CD4-positive, alpha-beta T cell treated with Interleukin-17A for 4 hours (primary cell): ENCODE measurements at regions not wholly inside any gene's neighbourhood (a gene's known extent, or its start where the extent isn't known, plus 50 kb on each side); places are given as distances from the start of the nearest gene placed in this dataset.
"Not testable (repeated sequence)": the region's sequence is repeated elsewhere in the genome, so short reads cannot be mapped to it uniquely, and the experiment has no call there.

ENCODE experiments used
- DNase-seq: peaks from one replicate; pipeline ENCODE4 v3.0.0-alpha.2; 2020; ENCODE audit warnings: mixed read lengths

GRCh38 chr16:75929046-75929445 is 202.8 kb upstream of the CPHXL start:
- no peak for DNase-seq

- DNase-seq = no peak
Measured at GRCh38 chr16:75931043-75931442, 204.8 kb upstream of the CPHXL start.

DNA sequence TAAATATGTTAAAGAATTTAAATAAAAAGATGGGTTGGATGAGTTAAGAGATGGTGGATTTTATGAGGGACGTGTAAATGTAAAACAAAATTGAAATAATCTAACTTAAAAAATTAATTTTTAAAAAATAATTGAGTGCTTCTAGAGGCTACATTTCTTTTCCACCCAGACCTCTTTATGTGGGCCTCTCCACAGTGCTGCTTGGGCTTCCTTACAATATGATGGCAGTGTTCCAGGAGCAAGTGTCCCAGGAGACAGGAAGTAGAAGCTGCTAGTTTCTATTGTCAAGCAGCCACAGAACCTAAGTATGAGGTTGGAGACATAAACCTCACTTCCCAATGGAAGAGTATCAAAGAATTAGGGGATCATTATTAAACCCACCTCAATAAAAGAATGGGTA is 205.7 kb upstream of the CPHXL start:
- DNase-seq = no peak

- DNase-seq = no peak
Measured at GRCh38 chr16:75938818-75939217, 212.5 kb upstream of the CPHXL start.

DNA sequence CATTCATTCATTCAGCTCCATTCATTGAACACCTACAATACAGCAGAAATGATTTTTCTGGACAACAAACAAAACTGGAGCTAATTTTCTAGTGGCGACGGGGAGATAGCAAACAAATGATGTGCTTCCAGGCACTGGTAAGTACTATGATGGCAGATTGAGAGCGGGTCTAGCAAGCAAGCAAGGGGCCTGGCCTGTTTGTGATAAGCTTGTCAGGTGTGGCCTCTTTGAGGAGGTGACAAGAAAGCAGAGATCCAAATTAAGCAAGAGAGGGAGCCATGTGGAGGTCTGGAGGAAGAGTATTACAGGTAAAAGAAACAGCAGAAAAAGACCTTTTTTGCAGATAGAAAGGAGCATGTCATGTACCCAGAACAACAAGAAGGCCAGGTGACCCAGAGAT is 216.1 kb upstream of the CPHXL start:
- no peak for DNase-seq

GRCh38 chr16:75942936-75943335 is 216.6 kb upstream of the CPHXL start:
- DNase-seq = no peak

DNA sequence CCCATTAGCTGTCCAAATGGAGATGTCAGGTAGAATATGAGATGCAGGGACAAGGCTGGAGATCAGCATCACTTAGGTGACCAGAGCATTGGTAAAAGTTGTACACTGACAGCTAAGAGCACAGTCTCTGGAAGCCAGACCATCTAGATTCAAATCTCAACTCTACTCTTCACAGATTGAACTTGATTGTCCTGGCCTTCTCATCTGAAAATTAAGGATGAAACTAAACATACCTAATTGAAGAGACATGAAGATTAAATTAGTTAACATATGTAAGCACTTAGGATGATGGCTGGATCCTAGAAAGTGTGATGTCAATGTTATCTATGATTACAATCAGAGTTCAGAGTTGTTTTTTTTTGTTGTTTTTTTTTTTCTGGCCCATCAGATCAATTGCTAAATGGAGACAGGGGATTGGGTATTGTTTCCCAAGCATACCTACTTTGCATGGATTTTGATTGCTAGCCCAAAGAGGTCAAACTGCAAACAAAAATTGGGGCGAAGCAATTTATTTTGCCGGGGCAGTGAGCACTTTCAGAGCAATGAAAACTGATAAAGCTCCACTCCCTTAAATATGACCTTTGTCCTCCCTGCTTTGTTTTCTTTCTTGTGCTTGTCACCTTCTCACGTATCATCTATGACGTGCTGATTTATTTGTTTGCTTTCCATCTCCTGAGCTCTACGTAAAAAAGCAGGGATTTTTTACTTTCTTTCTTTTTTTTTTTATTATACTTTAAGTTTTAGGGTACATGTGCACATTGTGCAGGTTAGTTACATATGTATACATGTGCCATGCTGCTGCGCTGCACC is 217.6 kb upstream of the CPHXL start:
- no peak for DNase-seq

DNA sequence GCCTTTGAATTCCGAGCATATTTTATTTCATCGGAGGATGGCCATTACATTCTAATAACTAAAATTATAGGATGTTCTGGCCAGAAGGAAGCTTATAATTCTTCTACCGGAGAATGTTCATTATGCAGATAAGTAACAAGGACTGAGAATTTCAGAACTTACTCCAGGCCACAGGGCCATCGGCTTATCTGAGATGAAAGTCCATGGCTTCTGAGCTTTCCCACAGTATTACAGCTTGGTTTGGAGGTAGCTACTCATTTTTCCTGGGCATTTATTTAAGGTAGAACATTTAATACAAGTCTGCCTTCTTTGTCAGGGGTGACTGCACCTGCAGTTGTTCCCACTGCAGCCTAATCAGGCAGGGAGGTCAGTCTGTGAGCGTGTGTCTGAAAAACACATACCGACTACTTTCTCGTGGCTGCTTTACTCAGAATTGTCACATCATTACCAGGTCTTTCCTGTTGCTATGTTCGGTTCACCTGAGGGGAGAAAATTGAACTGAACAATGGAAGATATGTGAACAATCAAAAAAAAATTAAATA is 219.7 kb upstream of the CPHXL start:
- no peak for DNase-seq

DNA sequence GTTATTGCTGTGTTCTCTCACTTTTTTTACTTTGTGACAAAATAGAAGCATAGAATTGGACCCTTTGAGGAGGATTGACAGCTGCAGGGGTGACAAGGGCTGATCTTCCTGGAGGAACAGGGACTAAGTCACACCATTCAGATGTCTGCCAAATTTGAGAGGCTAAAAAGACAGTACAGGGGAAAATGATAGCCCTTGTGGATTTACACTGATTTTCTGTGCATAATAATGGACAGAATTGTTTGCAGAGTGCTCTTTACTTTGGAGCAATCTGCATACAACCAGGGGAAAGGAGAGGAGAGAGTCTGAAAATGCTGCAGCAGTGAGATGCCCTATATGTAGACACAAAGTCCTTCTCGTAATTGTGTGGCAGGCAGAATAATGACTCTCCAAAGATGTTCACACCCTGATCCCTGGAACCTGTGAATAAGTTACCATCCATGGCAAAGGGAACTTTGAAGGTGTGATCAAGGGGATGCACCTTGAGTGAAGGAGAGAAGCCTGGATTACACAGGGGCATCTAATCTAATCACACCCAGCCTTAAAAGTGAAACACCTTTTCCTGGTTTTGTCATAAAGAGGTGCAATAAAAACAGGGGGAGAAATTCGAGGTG is 221.4 kb upstream of the CPHXL start:
- no peak for DNase-seq

DNA sequence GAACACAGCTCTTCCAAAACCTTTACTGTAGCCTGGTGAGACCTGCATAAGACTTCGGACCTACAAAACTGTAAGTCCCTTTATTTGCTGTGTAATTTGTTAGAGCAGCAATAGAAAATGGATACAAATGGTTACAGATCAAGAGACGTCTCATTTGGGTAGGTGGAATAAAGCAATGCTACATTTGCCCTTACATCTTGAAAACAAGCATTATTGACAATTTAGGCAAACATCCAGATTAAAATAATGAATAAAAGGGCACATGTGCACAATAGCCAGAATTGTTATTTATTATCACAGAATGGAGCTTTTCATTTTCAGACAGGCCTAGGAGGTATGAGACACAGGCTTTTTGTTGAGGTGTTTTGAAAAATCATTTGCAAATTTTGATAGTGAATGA is 222.2 kb upstream of the CPHXL start:
- DNase-seq = no peak

- no peak for DNase-seq
Measured at GRCh38 chr16:75948886-75949285, 222.6 kb upstream of the CPHXL start.

DNA sequence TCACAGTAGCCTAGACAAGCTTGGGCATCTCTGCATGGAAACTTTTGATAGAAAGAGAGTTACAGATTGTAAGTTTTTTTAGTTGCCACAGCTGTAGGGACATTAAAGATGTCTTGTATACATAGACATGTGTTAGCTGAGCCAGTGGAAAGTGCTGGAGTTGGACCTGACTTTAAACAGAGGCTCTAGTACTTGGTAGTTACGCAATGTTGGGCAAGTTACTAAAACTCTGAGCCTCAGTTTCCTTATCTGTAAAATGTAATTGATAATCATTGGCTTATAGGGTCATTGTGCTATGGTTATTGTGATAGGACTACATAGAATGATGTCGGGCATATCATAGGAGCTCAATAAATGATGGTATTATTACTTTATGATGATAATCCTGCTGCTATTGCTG is 225.8 kb upstream of the CPHXL start:
- no peak for DNase-seq

DNA sequence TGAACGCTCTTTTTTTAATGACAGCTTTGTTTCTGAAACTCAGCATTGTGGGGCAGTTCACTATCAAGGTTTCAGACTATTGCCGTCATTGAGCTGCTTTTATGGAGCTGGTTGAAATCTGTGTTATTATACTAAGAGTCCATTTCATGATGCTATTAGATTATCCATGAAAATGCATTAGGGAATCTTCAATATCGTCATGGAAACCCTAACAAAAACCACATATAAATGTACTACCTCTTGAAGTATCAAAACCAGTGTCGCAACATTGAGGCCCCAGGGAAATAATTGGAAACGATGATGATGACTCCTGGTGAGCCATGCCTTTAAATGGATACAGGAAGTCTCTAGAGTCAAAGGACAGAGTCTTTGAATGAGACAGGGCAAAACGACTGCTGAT is 231.6 kb upstream of the CPHXL start:
- no peak for DNase-seq

GRCh38 chr16:75965504-75966374 is 239.4 kb upstream of the CPHXL start:
- DNase-seq = no peak

DNA sequence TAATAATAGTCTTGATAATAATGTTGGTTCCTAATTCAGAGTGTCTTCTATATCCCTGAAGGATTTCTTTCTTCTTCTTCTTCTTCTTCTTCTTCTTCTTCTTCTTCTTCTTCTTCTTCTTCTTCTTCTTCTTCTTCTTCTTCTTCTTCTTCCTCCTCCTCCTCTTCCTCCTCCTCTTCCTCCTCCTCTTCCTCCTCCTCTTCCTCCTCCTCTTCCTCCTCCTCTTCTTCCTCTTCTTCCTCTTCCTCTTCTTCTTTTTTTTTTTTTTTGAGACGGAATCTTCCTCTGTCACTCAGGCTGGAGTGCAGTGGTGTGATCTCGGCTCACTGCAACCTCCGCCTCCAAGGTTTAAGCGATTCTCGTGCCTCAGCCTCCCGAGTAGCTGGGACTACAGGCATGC is 242.8 kb upstream of the CPHXL start:
- not testable (repeated sequence) for DNase-seq

GRCh38 chr16:75971334-75971733 is 245.0 kb upstream of the CPHXL start:
- no peak for DNase-seq

DNA sequence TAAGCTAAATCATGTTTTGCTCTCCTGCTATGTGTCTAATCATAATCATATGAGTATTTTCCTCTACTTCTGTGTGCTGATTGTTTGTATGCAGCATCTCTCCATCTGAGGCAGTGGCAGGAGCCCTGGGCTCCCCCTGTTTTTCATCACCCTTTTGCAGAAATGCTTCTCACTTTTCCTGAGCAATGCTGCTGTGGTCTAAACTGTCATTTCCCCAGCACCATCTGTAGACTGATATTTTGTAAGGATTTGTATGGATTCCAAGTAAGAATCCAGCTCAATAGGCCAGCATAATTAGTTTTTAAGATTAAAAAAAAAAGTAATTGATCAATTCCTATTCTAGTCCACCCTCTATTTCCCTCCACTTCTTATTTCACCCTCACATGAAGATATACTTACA is 257.0 kb upstream of the CPHXL start:
- DNase-seq = no peak

- DNase-seq = no peak
Measured at GRCh38 chr16:75983741-75984381, 257.6 kb upstream of the CPHXL start.

DNA sequence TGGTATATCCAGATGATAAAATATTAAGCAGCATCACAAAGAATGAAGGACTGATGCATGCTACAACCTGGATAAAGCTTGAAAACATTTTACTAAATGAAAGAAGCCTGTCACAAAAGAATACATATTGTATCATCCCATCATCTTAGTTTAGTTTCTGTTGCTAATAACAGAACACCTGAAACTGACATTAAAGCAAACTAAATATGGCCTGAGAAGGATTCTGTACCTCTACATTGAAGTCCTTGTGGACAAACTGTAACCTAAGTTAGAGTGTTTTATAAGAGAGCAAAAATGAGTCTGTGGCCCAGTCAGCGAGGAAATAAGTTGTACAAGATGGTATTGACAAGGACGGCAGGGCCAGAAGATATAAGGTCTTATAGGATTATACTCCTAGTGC is 261.0 kb upstream of the CPHXL start:
- DNase-seq = no peak

DNA sequence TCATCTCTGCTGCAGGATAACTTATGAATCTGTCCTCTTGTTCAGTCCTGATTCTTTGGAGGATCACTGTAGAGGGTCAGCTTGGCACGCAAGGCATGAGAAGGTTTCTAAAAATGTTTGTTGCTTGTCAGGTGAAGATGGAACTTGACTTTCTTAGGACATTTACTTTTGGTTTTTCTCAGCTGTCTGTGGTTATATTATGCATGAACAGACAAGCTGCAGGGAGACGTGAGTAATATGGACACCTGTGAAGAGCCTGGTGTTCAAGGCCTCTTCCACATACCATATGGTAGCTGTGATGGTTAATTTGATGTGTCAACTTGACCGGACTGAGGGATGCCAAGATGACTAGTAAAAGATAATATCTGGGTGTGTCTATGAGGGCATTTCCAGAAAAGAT is 270.2 kb upstream of the CPHXL start:
- DNase-seq = no peak

DNA sequence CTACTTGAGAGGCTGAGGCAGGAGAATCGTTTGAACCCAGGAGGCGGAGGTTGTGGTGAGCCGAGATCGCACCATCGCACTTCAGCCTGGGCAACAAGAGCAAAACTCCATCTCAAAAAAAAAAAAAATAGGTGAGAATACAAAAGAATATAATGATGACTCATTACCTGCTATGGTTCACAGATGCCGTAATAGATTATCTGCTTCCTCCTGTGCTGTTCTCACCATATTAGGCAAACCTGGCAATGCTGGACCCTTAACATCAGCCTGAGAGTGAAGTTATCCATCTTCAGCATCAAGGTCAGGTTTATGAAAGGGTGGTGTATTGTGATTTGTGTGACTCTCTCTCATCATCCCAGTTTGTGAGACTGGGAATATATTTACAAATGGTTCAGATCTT is 271.3 kb upstream of the CPHXL start:
- DNase-seq = no peak

DNA sequence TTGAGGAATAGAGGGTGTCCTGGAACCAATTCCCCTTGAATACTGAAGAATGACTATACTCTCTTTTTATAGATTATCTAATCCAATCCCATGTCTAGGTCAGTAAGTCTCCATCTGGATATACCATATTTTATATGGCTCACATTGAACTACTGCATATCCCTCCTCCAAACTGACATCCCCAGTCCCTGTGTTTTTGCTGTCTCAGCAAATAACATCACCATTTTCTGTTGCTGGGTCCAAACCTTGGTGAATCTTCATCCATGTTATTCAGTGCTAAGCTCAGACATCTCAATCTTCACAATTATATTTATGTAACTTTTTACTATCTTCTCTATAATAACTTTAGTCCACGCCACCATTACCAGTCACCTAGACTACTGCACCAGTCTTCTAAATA is 269.6 kb upstream of the CNTNAP4 start:
- DNase-seq = no peak

GRCh38 chr16:76023835-76024234 is 253.4 kb upstream of the CNTNAP4 start:
- DNase-seq = no peak
